Activated naive CD8-positive, alpha-beta T cell treated with anti-CD3 and anti-CD28 coated beads, Interleukin-2, amount 50 U/mL, for 16 hours (primary cell): ENCODE measurements at regions not wholly inside any gene's neighbourhood (a gene's known extent, or its start where the extent isn't known, plus 50 kb on each side); places are given as distances from the start of the nearest gene placed in this dataset.

Source experiments
- DNase-seq: peaks from one replicate; pipeline ENCODE4 v3.0.0-alpha.2; 2020; ENCODE audit warnings: low read depth, low spot score

GRCh38 chr5:74233571-74233970 lies 407.0 kb downstream of the ENC1 start:
- no peak for DNase-seq

- DNase-seq = no peak
Observed at GRCh38 chr5:74233091-74233490, 407.4 kb downstream of the ENC1 start.

- DNase-seq = no peak
Observed at GRCh38 chr5:74232276-74232675, 408.3 kb downstream of the ENC1 start.

- DNase-seq = no peak
Observed at GRCh38 chr5:74231697-74232096, 408.8 kb downstream of the ENC1 start.

- no peak for DNase-seq
Observed at GRCh38 chr5:74226716-74227485, 413.6 kb downstream of the ENC1 start.

GRCh38 chr5:74225587-74225986 lies 414.9 kb downstream of the ENC1 start:
- DNase-seq = no peak

- no peak for DNase-seq
Observed at GRCh38 chr5:74224331-74224730, 416.2 kb downstream of the ENC1 start.

GRCh38 chr5:74222806-74223205 lies 417.7 kb downstream of the ENC1 start:
- no peak for DNase-seq

- no peak for DNase-seq
Observed at GRCh38 chr5:74221413-74221812, 419.1 kb downstream of the ENC1 start.

GRCh38 chr5:74216012-74216411 lies 424.5 kb downstream of the ENC1 start:
- no peak for DNase-seq

GRCh38 chr5:74212336-74212735 lies 428.2 kb downstream of the ENC1 start:
- DNase-seq = no peak

- no peak for DNase-seq
Observed at GRCh38 chr5:74209571-74209970, 431.0 kb downstream of the ENC1 start.

GRCh38 chr5:74206579-74207550 lies 433.7 kb downstream of the ENC1 start:
- DNase-seq = no peak

GRCh38 chr5:74205767-74206578 lies 434.6 kb downstream of the ENC1 start:
- DNase-seq = no peak

- no peak for DNase-seq
Observed at GRCh38 chr5:74201334-74202081, 439.0 kb downstream of the ENC1 start.

GRCh38 chr5:74200560-74200959 lies 440.0 kb downstream of the ENC1 start:
- no peak for DNase-seq

GRCh38 chr5:74199436-74200210 lies 440.9 kb downstream of the ENC1 start:
- no peak for DNase-seq

GRCh38 chr5:74199005-74199404 lies 441.5 kb downstream of the ENC1 start:
- DNase-seq = no peak

- DNase-seq = no peak
Observed at GRCh38 chr5:74198156-74198555, 442.4 kb downstream of the ENC1 start.

GRCh38 chr5:74196233-74196632 lies 444.3 kb downstream of the ENC1 start:
- no peak for DNase-seq
